Astrocyte of the spinal cord (primary cell): ENCODE measurements at regions not wholly inside any gene's neighbourhood (a gene's known extent, or its start where the extent isn't known, plus 50 kb on each side); places are given as distances from the start of the nearest gene placed in this dataset.

Experiments used
- DNase-seq: peaks from one replicate; pipeline ENCODE4 v3.0.0; 2011; ENCODE audit warnings: low read depth, low spot score
- H3K4me3 ChIP-seq: 2 replicates; pipeline ENCODE4 v1.5.1; 2011; ENCODE audit warnings: low read depth, mild to moderate bottlenecking, low read length, moderate library complexity
- in situ Hi-C: cut with HindIII; loops from 2 replicates; pipeline ENCODE4 v1.10.0; 2017; ENCODE audit warnings: low sequenced_read_pairs
- TF ChIP-seq, protein P1 (sequence below): IDR thresholded peaks from 2 replicates; pipeline ENCODE4 v1.5.1; 2012; ENCODE audit warnings: low read depth, mild to moderate bottlenecking, low read length, inconsistent platforms

DNA sequence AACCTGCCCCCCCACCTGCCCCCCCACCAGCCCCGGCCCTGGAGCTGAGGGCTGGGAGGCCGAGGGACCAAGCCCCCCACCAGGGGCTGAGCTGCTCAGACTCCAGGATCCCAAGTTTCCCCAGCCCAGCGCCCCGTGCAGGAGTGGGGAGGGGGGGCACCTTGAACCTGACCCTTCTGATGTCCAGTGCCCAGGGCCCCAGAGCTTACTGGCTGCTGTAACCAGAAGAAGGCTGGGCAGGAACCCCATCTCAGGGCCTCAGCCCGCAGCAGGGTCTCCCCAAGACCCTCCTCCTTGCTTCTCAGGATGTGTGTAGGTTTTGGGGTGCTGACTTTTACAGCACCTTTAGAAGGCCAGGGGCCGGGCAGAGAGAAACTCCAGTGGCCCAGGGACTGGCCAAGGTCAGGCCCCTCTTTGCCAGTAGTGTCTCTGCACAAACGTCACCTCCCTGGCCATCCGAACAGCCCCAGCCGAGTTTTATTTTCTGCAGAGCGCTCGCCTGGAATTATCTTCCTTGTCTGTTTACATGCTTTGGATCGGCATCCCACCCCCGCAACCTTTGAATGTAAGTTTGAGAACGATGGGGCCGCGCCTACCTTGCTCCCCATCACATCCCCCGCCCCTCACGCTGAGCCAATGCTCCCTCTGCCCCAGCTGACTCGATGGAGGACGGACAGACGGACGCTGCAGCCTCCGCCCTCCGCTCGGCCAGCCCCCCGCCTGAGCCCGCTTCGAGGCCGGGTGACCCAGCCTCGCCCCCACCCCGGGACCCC, 70.1 kb upstream of the CASZ1 start:
- TF ChIP-seq, protein P1, sequence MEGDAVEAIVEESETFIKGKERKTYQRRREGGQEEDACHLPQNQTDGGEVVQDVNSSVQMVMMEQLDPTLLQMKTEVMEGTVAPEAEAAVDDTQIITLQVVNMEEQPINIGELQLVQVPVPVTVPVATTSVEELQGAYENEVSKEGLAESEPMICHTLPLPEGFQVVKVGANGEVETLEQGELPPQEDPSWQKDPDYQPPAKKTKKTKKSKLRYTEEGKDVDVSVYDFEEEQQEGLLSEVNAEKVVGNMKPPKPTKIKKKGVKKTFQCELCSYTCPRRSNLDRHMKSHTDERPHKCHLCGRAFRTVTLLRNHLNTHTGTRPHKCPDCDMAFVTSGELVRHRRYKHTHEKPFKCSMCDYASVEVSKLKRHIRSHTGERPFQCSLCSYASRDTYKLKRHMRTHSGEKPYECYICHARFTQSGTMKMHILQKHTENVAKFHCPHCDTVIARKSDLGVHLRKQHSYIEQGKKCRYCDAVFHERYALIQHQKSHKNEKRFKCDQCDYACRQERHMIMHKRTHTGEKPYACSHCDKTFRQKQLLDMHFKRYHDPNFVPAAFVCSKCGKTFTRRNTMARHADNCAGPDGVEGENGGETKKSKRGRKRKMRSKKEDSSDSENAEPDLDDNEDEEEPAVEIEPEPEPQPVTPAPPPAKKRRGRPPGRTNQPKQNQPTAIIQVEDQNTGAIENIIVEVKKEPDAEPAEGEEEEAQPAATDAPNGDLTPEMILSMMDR = no peak
- H3K4me3 ChIP-seq = peak overlapping the region; percentile 33
- in situ Hi-C loops = no loop called here
- DNase-seq = no peak

DNA sequence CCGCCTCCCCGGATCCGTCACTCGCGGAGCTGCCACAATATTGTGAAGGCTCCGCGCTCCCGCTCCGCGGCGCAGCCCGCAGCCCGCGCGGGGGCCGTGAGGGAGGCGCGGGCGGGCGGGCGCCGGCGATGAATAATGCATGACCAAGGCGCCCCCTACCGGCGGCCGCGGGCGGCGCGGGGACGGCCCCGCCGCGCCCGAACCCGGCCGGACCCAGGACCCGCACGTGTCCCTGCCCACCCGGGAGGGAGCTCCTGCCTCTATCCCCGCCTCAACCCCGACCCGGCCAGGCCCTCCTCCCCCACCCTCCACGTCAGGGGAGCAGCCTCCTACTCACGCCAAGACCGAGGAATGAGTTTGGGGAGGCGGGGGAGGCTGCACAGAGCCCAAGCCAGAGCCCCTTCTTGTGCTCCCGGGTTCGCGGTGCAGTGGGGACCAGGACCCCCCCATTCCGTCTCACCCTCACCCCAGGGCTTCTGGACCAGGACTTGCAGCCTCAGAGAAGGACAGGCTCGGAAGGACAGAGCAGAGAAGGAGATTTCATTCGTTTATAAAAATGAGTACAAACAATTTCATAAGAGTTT, 70.8 kb upstream of the CASZ1 start:
- TF ChIP-seq, protein P1 = peak; percentile 34
- in situ Hi-C loops = no loop called here
- H3K4me3 ChIP-seq = peak overlapping the region; percentile 33
- DNase-seq = no peak

DNA sequence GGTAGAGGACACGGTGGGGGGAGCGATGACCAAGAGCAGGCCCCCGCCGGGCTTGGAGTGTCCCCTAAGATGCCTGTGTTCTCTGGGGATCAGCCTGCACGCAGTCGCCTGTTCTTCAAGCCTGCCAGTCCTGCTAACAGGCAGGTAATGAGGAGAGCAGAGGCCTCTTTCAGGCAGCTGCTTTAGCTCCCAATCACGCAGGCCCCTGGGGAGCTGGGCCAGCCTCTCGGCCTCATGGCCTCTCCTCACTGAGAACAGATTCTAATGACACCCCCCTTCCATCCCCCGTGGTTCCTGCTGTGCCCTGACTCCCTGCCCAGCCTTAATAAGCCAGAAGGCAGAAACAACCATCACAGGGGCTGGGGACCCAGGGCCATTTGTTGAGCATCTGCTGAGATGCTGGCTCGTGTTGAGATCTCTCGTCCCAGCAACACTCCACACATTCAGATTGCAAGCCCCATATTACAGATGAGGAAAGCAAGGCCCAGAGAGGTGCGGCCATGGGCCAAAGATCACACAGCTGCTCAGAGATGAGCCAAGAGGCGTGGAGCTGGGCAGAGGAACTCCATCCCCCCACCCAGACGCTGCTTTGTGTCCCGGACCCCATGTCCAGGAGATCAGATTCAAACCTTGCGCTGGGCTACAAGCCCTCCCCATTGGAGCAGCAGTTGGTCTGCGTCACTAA, 71.6 kb upstream of the CASZ1 start:
- no peak for DNase-seq
- in situ Hi-C loops = no loop called here
- no peak overlapping the region for H3K4me3 ChIP-seq
- TF ChIP-seq, protein P1 = no peak

DNA sequence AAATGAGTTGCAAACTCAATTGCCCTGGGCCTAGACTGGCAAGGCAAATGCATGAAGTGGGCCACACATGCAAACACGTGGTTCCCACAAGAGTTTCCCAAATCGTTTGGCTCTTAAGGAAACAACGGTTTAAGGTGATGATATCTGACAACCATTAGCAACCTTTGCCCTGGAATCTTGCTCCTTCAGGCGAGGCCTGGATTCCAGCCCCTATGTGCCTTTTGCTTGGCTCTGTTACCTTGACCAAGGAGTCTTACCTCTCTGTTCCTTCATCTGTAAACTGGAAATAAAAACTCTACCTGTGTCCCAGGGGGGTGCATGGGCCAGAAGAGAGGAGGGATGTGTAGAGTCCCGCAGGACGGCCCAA, 72.1 kb upstream of the CASZ1 start:
- in situ Hi-C loops = no loop called here
- H3K4me3 ChIP-seq = no peak overlapping the region
- TF ChIP-seq, protein P1 = no peak
- no peak for DNase-seq

DNA sequence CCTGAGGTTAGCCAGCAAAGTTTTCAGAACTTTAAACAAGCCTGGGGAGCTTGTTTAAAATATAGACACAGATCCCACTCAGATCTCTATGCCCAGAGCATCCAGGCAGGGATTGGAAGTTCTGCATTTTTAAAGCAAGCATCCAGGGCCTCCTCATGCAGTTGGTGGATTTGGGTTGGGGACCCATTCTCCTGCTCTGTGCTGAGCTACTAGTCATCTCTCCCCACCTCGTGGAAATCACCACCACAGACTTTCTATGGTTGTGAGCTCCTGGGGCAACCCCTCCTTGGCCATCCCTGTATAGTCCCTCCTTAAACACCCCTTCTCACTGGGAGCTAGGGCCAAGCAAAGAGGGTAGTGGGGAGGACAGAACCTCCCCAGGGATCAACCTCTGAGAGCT, 73.5 kb upstream of the CASZ1 start:
- in situ Hi-C loops = no loop called here
- H3K4me3 ChIP-seq = no peak overlapping the region
- no peak for DNase-seq
- TF ChIP-seq, protein P1 = no peak

DNA sequence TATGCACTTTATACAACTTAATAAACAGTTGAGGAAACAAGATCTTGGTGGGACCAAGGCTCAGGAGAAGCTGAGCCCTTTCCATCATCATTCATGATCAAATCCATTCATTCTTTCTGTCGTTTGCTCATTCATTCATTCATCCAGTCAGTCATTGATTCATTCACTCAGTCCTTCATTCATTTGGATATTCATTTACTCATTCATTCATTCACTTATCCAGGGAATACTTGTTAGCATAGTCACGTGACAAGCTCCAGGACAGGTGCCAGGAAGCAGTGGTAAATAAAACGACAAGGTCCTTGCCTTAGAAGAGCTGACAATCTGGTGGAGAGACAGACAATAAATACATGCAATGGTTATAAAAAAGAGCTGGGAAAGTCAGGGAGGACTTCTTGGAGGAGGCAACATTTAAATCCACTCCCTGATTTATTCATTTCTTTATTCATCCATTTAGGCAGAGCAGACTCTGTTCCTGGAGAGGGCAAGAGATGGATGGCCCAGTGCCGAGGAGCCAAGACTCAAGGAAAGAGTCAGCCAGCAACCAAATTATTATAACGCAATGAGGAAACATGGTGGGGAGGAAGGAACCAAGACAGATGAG, 74.1 kb upstream of the CASZ1 start:
- TF ChIP-seq, protein P1 = no peak
- in situ Hi-C loops = no loop called here
- no peak overlapping the region for H3K4me3 ChIP-seq
- DNase-seq = no peak
